IMR-90 (cell line): ENCODE measurements at regions not wholly inside any gene's neighbourhood (a gene's known extent, or its start where the extent isn't known, plus 50 kb on each side); places are given as distances from the start of the nearest gene placed in this dataset.

Source experiments
- ATAC-seq: fragments of 200-7000 bp; cut with Tn5 transposase; 2 replicates; pipeline ENCODE4 v1.9.1; 2020; ENCODE audit warnings: low read depth, mild to moderate bottlenecking, moderate library complexity
- BruUV-seq: library from RNA; stranded (reverse); fragments of 400-500 nt; replicated peaks from 2 replicates; lab custom pipeline; 2021; lab: Mats Ljungman, UMichigan
- CTCF ChIA-PET: fragments of 300-600 bp; formaldehyde crosslinking; extraction: SDS; loops from one replicate; lab custom pipeline; 2021; ENCODE audit warnings: antibody characterized with exemption; lab: Yijun Ruan, JAX
- POLR2A ChIA-PET: fragments of 300-600 bp; sonication (Branson Sonifier 250); formaldehyde crosslinking; loops from one replicate; lab custom pipeline; 2022; ENCODE audit warnings: antibody characterized with exemption; ENCODE audit not compliant: unreplicated experiment; lab: Charles Lee
- DNase-seq: peaks from one replicate; pipeline ENCODE4 v3.0.0; 2013
- H2AFZ ChIP-seq: replicated peaks from 2 replicates; pipeline ENCODE3; 2013; ENCODE audit warnings: low read length, mild to moderate bottlenecking; ENCODE audit not compliant: poor library complexity
- H2AK5ac ChIP-seq: 2 replicates; pipeline ENCODE4 v1.6.1; 2013; ENCODE audit warnings: low read depth, low read length, inconsistent platforms
- H2AK9ac ChIP-seq: replicated peaks from 2 replicates; pipeline ENCODE3; 2013; ENCODE audit warnings: mild to moderate bottlenecking, low read depth, low read length, moderate library complexity; ENCODE audit not compliant: poor library complexity
- H2BK120ac ChIP-seq: 2 replicates; pipeline ENCODE4 v1.6.1; 2013; ENCODE audit warnings: low read depth, low read length, inconsistent platforms
- H2BK15ac ChIP-seq: 3 replicates; pipeline ENCODE4 v1.6.1; 2013; ENCODE audit warnings: low read depth, low read length, inconsistent platforms
- H2BK20ac ChIP-seq: 2 replicates; pipeline ENCODE4 v1.6.1; 2013; ENCODE audit warnings: low read depth, mild to moderate bottlenecking, inconsistent platforms, low read length, moderate library complexity
- H2BK5ac ChIP-seq: 2 replicates; pipeline ENCODE4 v1.6.1; 2013; ENCODE audit warnings: mild to moderate bottlenecking, low read depth, low read length, inconsistent platforms; ENCODE audit not compliant: poor library complexity, severe bottlenecking
- H3K14ac ChIP-seq: replicated peaks from 2 replicates; pipeline ENCODE4 v1.6.1; 2013; ENCODE audit warnings: low read depth, low read length, inconsistent platforms
- H3K18ac ChIP-seq: 2 replicates; pipeline ENCODE4 v1.6.1; 2013; ENCODE audit warnings: low read depth, low read length, control low read depth
- H3K23ac ChIP-seq: 2 replicates; pipeline ENCODE4 v1.6.1; 2013; ENCODE audit warnings: low read depth, low read length, inconsistent platforms
- H3K27ac ChIP-seq: 2 replicates; pipeline ENCODE4 v1.5.1; 2013; ENCODE audit warnings: mild to moderate bottlenecking, control low read depth, low read length; ENCODE audit not compliant: insufficient read depth
- H3K27me3 ChIP-seq: 2 replicates; pipeline ENCODE4 v1.6.1; 2013; ENCODE audit warnings: low read length; ENCODE audit not compliant: control insufficient read depth, insufficient read depth
- H3K36me3 ChIP-seq: 2 replicates; pipeline ENCODE4 v1.6.1; 2013; ENCODE audit warnings: low read length, mixed read lengths; ENCODE audit not compliant: control insufficient read depth, insufficient read depth
- H3K4ac ChIP-seq: 2 replicates; pipeline ENCODE4 v1.6.1; 2013; ENCODE audit warnings: low read depth, low read length, inconsistent platforms
- H3K4me1 ChIP-seq: 2 replicates; pipeline ENCODE4 v1.6.1; 2013; ENCODE audit warnings: low read length, mixed read lengths; ENCODE audit not compliant: control insufficient read depth, insufficient read depth
- H3K4me2 ChIP-seq: 2 replicates; pipeline ENCODE4 v1.6.1; 2013; ENCODE audit warnings: low read depth, mild to moderate bottlenecking, control low read depth, low read length, moderate library complexity
- H3K4me3 ChIP-seq: 2 replicates; pipeline ENCODE4 v1.5.1; 2013; ENCODE audit warnings: low read depth, mild to moderate bottlenecking, control low read depth, low read length, moderate library complexity; ENCODE audit not compliant: insufficient read depth
- H3K56ac ChIP-seq: 2 replicates; pipeline ENCODE4 v1.6.1; 2013; ENCODE audit warnings: low read length, inconsistent platforms; ENCODE audit not compliant: insufficient read depth; ENCODE audit errors: extremely low read depth
- H3K79me1 ChIP-seq, 2 experiments: 2 replicates each; pipeline ENCODE4 v1.6.1; 2013; ENCODE audit warnings: low read length in 2 of 2, inconsistent platforms in 1 of 2, low read depth in 1 of 2
- H3K9ac ChIP-seq: 2 replicates; pipeline ENCODE4 v1.6.1; 2013; ENCODE audit warnings: low read depth, low read length, control low read depth
- H3K9me1 ChIP-seq: 2 replicates; pipeline ENCODE4 v1.6.1; 2013; ENCODE audit warnings: low read length, inconsistent platforms; ENCODE audit not compliant: insufficient read depth
- H3K9me3 ChIP-seq: 2 replicates; pipeline ENCODE4 v1.6.1; 2013; ENCODE audit warnings: low read length; ENCODE audit not compliant: control insufficient read depth, insufficient read depth
- H4K20me1 ChIP-seq: 2 replicates; pipeline ENCODE4 v1.6.1; 2013; ENCODE audit warnings: low read length, inconsistent platforms; ENCODE audit not compliant: insufficient read depth
- H4K5ac ChIP-seq: 2 replicates; pipeline ENCODE4 v1.6.1; 2013; ENCODE audit warnings: mild to moderate bottlenecking, low read depth, low read length, control low read depth
- H4K8ac ChIP-seq, 2 experiments: 2 replicates each; pipeline ENCODE4 v1.6.1; 2013; ENCODE audit warnings: low read depth in 2 of 2, low read length in 2 of 2, control low read depth in 1 of 2, inconsistent platforms in 1 of 2
- H4K91ac ChIP-seq: 2 replicates; pipeline ENCODE4 v1.6.1; 2013; ENCODE audit warnings: low read depth, low read length, inconsistent platforms; ENCODE audit not compliant: insufficient read depth
- CEBPB ChIP-seq: IDR thresholded peaks from 2 replicates; pipeline ENCODE4 v1.6.1; 2012; ENCODE audit warnings: low read depth, low read length, improper control_type of control experiment
- MAFK ChIP-seq: IDR thresholded peaks from 2 replicates; pipeline ENCODE4 v1.6.1; 2012; ENCODE audit warnings: low read depth, low read length, improper control_type of control experiment
- MAZ ChIP-seq: IDR thresholded peaks from 2 replicates; pipeline ENCODE4 v1.6.1; 2012; ENCODE audit warnings: low read depth, mild to moderate bottlenecking, low read length, improper control_type of control experiment, moderate library complexity, borderline replicate concordance
- NFE2L2 ChIP-seq: fragments of 150-350 bp; IDR thresholded peaks from 2 replicates; pipeline ENCODE4 v1.6.1; 2016; ENCODE audit warnings: low read depth, mild to moderate bottlenecking, low read length
- POLR2A ChIP-seq: IDR thresholded peaks from 2 replicates; pipeline ENCODE4 v1.6.1; 2012; ENCODE audit warnings: mild to moderate bottlenecking, low read depth, low read length
- SMC3 ChIP-seq: fragments of 150-350 bp; IDR thresholded peaks from 2 replicates; pipeline ENCODE4 v1.6.1; 2016; ENCODE audit warnings: low read depth, mild to moderate bottlenecking, antibody characterized with exemption, low read length, moderate library complexity
- WGBS, 2 experiments: methylation state at CpG; one replicate each; pipeline versions ENCODE4 v1.1.5 to v1.1.7; 2013; ENCODE audit warnings: missing lambda C conversion rate in 2 of 2; ENCODE audit not compliant: insufficient read length in 1 of 2; ENCODE audit errors: extremely low coverage in 2 of 2; 5-methylcytosine and 5-hydroxymethylcytosine counted together
- dilution Hi-C: fragments of 300-500 bp; cut with HindIII; formaldehyde crosslinking; loops from one replicate; pipeline ENCODE4 v1.14.3; 2018; ENCODE audit warnings: low sequenced_read_pairs; ENCODE audit not compliant: unreplicated experiment
- in situ Hi-C: fragments of 300-500 bp; cut with MboI; formaldehyde crosslinking; loops from 3 replicates; pipeline ENCODE4 v1.14.3; 2019; ENCODE audit warnings: low sequenced_read_pairs, inconsistent platforms, mixed read lengths
- intact Hi-C: fragments of 100-400 bp; cut with micrococcal nuclease; formaldehyde crosslinking; loops from 2 replicates; pipeline ENCODE4 v1.10.0; 2022
- TF ChIP-seq, protein P1 (sequence below): fragments of 150-350 bp; IDR thresholded peaks from 2 replicates; pipeline ENCODE4 v1.6.1; 2016; ENCODE audit warnings: low read depth, mild to moderate bottlenecking, low read length, moderate library complexity, borderline replicate concordance

DNA sequence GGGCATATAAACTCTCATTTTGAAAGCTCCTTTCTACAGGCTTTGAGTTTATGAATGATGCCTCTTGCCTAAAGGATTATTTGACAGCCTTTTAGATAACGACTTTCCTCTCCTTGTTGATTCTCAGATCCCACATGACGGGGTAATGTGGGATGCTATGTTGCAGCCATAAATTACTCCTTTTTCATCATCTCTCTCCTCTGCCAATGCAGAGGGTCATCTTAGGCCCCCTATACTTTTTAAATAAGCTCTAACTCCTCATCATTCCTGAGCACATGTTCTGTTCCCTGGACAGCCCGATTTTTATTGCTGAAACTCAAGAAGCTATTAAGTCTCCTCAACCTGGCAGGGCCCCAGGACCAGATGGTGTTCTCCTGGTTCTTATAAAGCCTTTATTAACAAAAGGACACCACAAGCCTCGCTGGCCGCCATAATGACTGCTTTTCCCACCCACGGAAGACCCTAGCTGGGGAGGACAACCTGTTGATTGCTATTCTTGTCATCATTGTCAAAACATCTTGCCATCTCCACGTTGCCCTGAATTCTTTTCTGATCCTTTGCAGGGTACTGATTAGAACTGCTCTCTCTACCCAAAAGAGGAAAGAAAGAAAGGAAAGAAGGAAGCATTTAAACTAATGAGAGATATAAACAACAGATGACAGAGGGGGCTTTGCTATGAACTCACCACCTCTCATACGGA is 150.7 kb downstream of the DHX15 start:
- no TSS peak for BruUV-seq
- Histone ChIP-seq H4K20me1 (no peaks in the 10 kb centered on the region), H3K14ac (no peak overlapping the region), H3K4me2 (no peak overlapping the region), H2BK15ac (no peak overlapping the region), H3K79me1 (no peaks in the 10 kb centered on the region), H2AK9ac (no peak overlapping the region), H3K27me3 (peaks cover 15% of the 10 kb centered on the region), H2BK5ac (no peak overlapping the region), H2AFZ (no peak overlapping the region), H3K27ac (no peak overlapping the region), H2BK120ac (no peak overlapping the region), H3K56ac (no peak overlapping the region), H2BK20ac (no peak overlapping the region), H4K91ac (no peak overlapping the region), H3K4me1 (no peaks in the 10 kb centered on the region), H3K9me3 (no peaks in the 10 kb centered on the region), H3K4ac (no peak overlapping the region), H3K9ac (no peak overlapping the region), H3K4me3 (no peak overlapping the region), H4K8ac (no peak overlapping the region), H3K36me3 (no peaks in the 10 kb centered on the region), H3K18ac (no peak overlapping the region), H3K23ac (no peak overlapping the region), H3K9me1 (no peaks in the 10 kb centered on the region), H2AK5ac (no peak overlapping the region), H4K5ac (no peak overlapping the region)
- intact Hi-C loops (no loop called here), in situ Hi-C loops (loop anchor here (25.0 kb wide), 1 partner anchor 1296 kb away; no protein-coding TSS in a partner anchor), dilution Hi-C loops (no loop called here)
- no peak for ATAC-seq
- ChIA-PET CTCF (no interaction called here), POLR2A (no interaction called here)
- TF ChIP-seq NFE2L2 (no peak), MAZ (no peak), POLR2A (no peak), MAFK (no peak), CEBPB (no peak), SMC3 (no peak)
- TF ChIP-seq, protein P1, sequence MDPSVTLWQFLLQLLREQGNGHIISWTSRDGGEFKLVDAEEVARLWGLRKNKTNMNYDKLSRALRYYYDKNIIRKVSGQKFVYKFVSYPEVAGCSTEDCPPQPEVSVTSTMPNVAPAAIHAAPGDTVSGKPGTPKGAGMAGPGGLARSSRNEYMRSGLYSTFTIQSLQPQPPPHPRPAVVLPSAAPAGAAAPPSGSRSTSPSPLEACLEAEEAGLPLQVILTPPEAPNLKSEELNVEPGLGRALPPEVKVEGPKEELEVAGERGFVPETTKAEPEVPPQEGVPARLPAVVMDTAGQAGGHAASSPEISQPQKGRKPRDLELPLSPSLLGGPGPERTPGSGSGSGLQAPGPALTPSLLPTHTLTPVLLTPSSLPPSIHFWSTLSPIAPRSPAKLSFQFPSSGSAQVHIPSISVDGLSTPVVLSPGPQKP = no peak
- DNase-seq = no peak
- 33% methylated on average over 1 of the region's 8 CpGs; no CpG with 5 or more reads in 1 of the 2 experiments for WGBS, 2 experiments
